PC-9 (cell line): ENCODE measurements at regions not wholly inside any gene's neighbourhood (a gene's known extent, or its start where the extent isn't known, plus 50 kb on each side); places are given as distances from the start of the nearest gene placed in this dataset.

Source experiments
- BruUV-seq: library from RNA; stranded (reverse); fragments of 400-500 nt; replicated peaks from 2 replicates; lab custom pipeline; 2021; lab: Mats Ljungman, UMichigan
- CTCF ChIA-PET: fragments of 300-600 bp; sonication (Branson Sonifier 250); formaldehyde crosslinking; loops from one replicate; lab custom pipeline; 2022; ENCODE audit warnings: antibody characterized with exemption; lab: Charles Lee
- POLR2A ChIA-PET: fragments of 300-600 bp; sonication (Branson Sonifier 250); formaldehyde crosslinking; loops from one replicate; lab custom pipeline; 2022; ENCODE audit warnings: antibody characterized with exemption; ENCODE audit not compliant: unreplicated experiment; lab: Charles Lee
- DNase-seq, 2 experiments: peaks; one replicate each; pipeline versions ENCODE4 v3.0.0 to v3.0.0-alpha.2; 2015 to 2022; ENCODE audit warnings: mixed read lengths in 1 of 2
- H2AFZ ChIP-seq: fragments of 200-600 bp; sonication (generic); 2 replicates; pipeline ENCODE4 v1.8.1; 2017; ENCODE audit warnings: antibody characterized with exemption
- H3F3A ChIP-seq: fragments of 200-600 bp; sonication (generic); 2 replicates; pipeline ENCODE4 v1.8.1; 2017; ENCODE audit warnings: antibody characterized with exemption, mild to moderate bottlenecking, low read depth; ENCODE audit not compliant: insufficient read depth
- H3K27ac ChIP-seq: fragments of 200-600 bp; sonication (generic); 2 replicates; pipeline ENCODE4 v1.6.1; 2016; ENCODE audit warnings: mixed run types
- H3K27me3 ChIP-seq: fragments of 200-600 bp; sonication (generic); 2 replicates; pipeline ENCODE4 v1.6.1; 2016; ENCODE audit warnings: low read depth, mixed run types; ENCODE audit not compliant: insufficient read depth
- H3K36me3 ChIP-seq: fragments of 200-600 bp; sonication (generic); 2 replicates; pipeline ENCODE4 v1.6.1; 2016; ENCODE audit warnings: low read depth, mixed run types
- H3K4me1 ChIP-seq: fragments of 200-600 bp; sonication (generic); replicated peaks from 2 replicates; pipeline ENCODE4 v1.6.1; 2016; ENCODE audit warnings: mixed run types; ENCODE audit not compliant: insufficient read depth
- H3K4me2 ChIP-seq: fragments of 200-600 bp; sonication (generic); 2 replicates; pipeline ENCODE4 v1.6.1; 2017; ENCODE audit warnings: mixed run types
- H3K4me3 ChIP-seq: fragments of 200-600 bp; sonication (generic); 2 replicates; pipeline ENCODE4 v1.6.1; 2016; ENCODE audit warnings: mixed run types
- H3K79me2 ChIP-seq: fragments of 200-600 bp; sonication (generic); 2 replicates; pipeline ENCODE4 v1.6.1; 2017; ENCODE audit warnings: low read depth, mixed run types
- H3K9me2 ChIP-seq: fragments of 200-600 bp; sonication (generic); 2 replicates; pipeline ENCODE4 v1.8.1; 2017; ENCODE audit warnings: mild to moderate bottlenecking; ENCODE audit not compliant: insufficient read depth
- H3K9me3 ChIP-seq: fragments of 200-600 bp; sonication (generic); 2 replicates; pipeline ENCODE4 v1.8.1; 2016; ENCODE audit warnings: low read depth; ENCODE audit not compliant: insufficient read depth
- H4K20me1 ChIP-seq: fragments of 200-600 bp; sonication (generic); 2 replicates; pipeline ENCODE4 v1.8.1; 2017; ENCODE audit not compliant: insufficient read depth
- CTCF ChIP-seq: fragments of 200-600 bp; sonication (generic); conservative IDR thresholded peaks from 2 replicates; pipeline ENCODE4 v1.6.1; 2017; ENCODE audit warnings: mixed run types, antibody characterized with exemption, mild to moderate bottlenecking, moderate library complexity
- EZH2 ChIP-seq: fragments of 200-600 bp; sonication (generic); IDR thresholded peaks from 2 replicates; pipeline ENCODE4 v1.8.0; 2017; ENCODE audit warnings: antibody characterized with exemption, low read depth
- intact Hi-C: fragments of 100-400 bp; cut with micrococcal nuclease; formaldehyde crosslinking; loops from one replicate; pipeline ENCODE4 v1.10.0; 2022; ENCODE audit not compliant: unreplicated experiment

DNA sequence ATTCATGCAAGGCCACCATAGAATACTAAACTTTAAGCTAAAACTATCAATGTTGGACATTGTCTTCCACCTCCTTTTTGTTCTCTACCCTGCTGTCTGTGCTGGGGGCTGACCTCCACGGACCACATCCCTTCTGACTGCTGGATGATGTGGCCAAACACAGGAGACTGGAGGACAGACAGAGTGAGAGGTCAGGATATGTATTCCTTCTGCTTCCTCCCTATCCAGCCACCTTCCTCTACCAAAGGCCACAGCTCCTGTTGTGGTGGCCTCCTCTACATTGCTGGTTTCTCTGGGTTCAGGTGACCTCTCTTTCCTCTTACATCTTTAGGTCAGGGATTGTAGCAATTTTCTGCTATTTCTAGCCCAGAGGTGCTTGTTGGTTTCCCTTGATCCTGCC lies 148.1 kb downstream of the ACTBL2 start:
- no TSS peak for BruUV-seq
- intact Hi-C loops, result loop anchor here (10.0 kb wide), 1 partner anchor 160 kb away; no protein-coding TSS in a partner anchor
- 0 out of 2 replicates have a peak overlapping the region, but pooled peaks have one; percentile 5 for H3K27ac ChIP-seq

DNA sequence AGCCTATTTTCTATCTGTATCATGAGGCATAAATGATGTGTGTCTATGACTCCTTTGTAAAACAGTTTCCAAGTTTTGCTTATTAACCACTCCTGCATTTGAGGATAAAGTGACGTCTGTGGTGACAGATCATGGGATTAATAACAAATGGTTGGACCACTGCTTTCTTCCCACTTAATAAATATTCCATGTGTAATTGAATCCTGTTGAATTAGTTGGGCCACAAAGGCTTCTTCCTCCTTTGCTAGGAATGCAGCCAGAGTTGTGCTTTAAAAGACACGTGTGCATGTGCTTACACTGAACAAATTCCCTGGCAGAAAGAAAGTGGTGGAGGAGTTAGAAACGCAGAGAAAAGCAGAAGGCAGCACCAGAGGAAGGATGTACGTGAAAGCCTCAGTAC lies 150.2 kb downstream of the ACTBL2 start:
- Histone ChIP-seq H3K27ac (no peak overlapping the region), H3K36me3 (no peaks in the 10 kb centered on the region), H3F3A (peaks cover 15% of the 10 kb centered on the region), H3K79me2 (no peaks in the 10 kb centered on the region), H3K9me2 (no peaks in the 10 kb centered on the region), H3K4me3 (no peak overlapping the region), H3K27me3 (no peaks in the 10 kb centered on the region), H4K20me1 (no peaks in the 10 kb centered on the region), H3K4me1 (peaks cover 27% of the 10 kb centered on the region), H3K9me3 (peaks cover 2% of the 10 kb centered on the region; the same call in 1 of the 2 replicates), H3K4me2 (no peak overlapping the region), H2AFZ (no peak overlapping the region)
- TF ChIP-seq CTCF (no peak), EZH2 (no peak)
- no TSS peak for BruUV-seq
- ChIA-PET CTCF (no interaction called here), POLR2A (no interaction called here)
- intact Hi-C loops, result loop anchor here (10.0 kb wide), 1 partner anchor 162 kb away; no protein-coding TSS in a partner anchor
- DNase-seq, result no peak

More for the DNA sequence above, 148.1 kb downstream of the ACTBL2 start:
- ChIA-PET POLR2A (no interaction called here), CTCF (no interaction called here)
- Histone ChIP-seq H4K20me1 (no peaks in the 10 kb centered on the region), H3K9me3 (no peaks in the 10 kb centered on the region), H3K79me2 (no peaks in the 10 kb centered on the region), H3F3A (peaks cover 11% of the 10 kb centered on the region; the same call in 1 of the 2 replicates), H3K4me2 (no peak overlapping the region), H3K4me1 (peaks cover 33% of the 10 kb centered on the region), H2AFZ (no peak overlapping the region), H3K4me3 (no peak overlapping the region), H3K9me2 (no peaks in the 10 kb centered on the region), H3K36me3 (no peaks in the 10 kb centered on the region), H3K27me3 (no peaks in the 10 kb centered on the region)
- no peak for DNase-seq
- TF ChIP-seq CTCF, result no peak
- TF ChIP-seq EZH2, result no peak

GRCh38 chr5:57327561-57328367 lies 153.9 kb downstream of the GPBP1 start:
- no peaks in the 10 kb centered on the region for H3K79me2 ChIP-seq
- H2AFZ ChIP-seq, result no peak overlapping the region
- H3K9me3 ChIP-seq, result peaks cover 15% of the 10 kb centered on the region
- peak overlapping the region; percentile 79 for H3K27ac ChIP-seq
- no peaks in the 10 kb centered on the region for H4K20me1 ChIP-seq
- peak overlapping the region; percentile 42 for H3K4me2 ChIP-seq
- intact Hi-C loops, result no loop called here
- 0 out of 2 replicates have a peak overlapping the region, but pooled peaks have one; percentile 12 for H3K4me3 ChIP-seq
- peaks cover 22% of the 10 kb centered on the region for H3F3A ChIP-seq
- H3K9me2 ChIP-seq, result no peaks in the 10 kb centered on the region
- BruUV-seq, result TSS peak; percentile 81
- H3K36me3 ChIP-seq, result no peaks in the 10 kb centered on the region
- no peak for TF ChIP-seq EZH2
- peaks cover 21% of the 10 kb centered on the region for H3K4me1 ChIP-seq
- POLR2A ChIA-PET, result interaction anchor here (0.6 to 0.7 kb wide), 2 partner anchors 155 to 1131 kb away, joined by 3 to 8 read pairs; no protein-coding TSS in a partner anchor
- peak; percentile 73 to 96 for DNase-seq
- H3K27me3 ChIP-seq, result no peaks in the 10 kb centered on the region
- CTCF ChIA-PET, result no interaction called here
